ENCODE measurements at regions not wholly inside any gene's neighbourhood (a gene's known extent, or its start where the extent isn't known, plus 50 kb on each side); places are given as distances from the start of the nearest gene placed in this dataset.

- no peak for DNase-seq (ENCODE audit: low spot score, unreplicated experiment)
- Mint-ChIP-seq H3K9me3 (ENCODE audit: low read depth) (peaks cover 4% of the 10 kb centered on the region), H3K4me1 (ENCODE audit: low read depth) (peaks cover 7% of the 10 kb centered on the region), H3K36me3 (ENCODE audit: insufficient read depth) (peaks cover 1% of the 10 kb centered on the region), H3K4me3 (ENCODE audit: low read depth) (no peak overlapping the region), H3K27me3 (no peaks in the 10 kb centered on the region), H3K27ac (no peak overlapping the region)
- no peak for TF ChIP-seq CTCF (IDR thresholded peaks at IDR 0.05; ENCODE audit: unreplicated experiment)
These were observed 264.0 kb upstream of the CAMK1G start for GRCh38 chr1:209319549-209319948.

- H3K27me3 Mint-ChIP-seq = no peaks in the 10 kb centered on the region
- peaks cover 16% of the 10 kb centered on the region for H3K4me1 Mint-ChIP-seq (ENCODE audit: low read depth)
- no peak for DNase-seq (ENCODE audit: low spot score, unreplicated experiment)
- peaks cover 4% of the 10 kb centered on the region for H3K9me3 Mint-ChIP-seq (ENCODE audit: low read depth)
- no peak overlapping the region for H3K4me3 Mint-ChIP-seq (ENCODE audit: low read depth)
- H3K27ac Mint-ChIP-seq = no peak overlapping the region
- no peak for TF ChIP-seq CTCF (IDR thresholded peaks at IDR 0.05; ENCODE audit: unreplicated experiment)
- peaks cover 1% of the 10 kb centered on the region for H3K36me3 Mint-ChIP-seq (ENCODE audit: insufficient read depth)
These were observed 259.8 kb upstream of the CAMK1G start for GRCh38 chr1:209323743-209324142.

GRCh38 chr1:209324901-209325871 lies 258.3 kb upstream of the CAMK1G start:
- DNase-seq (ENCODE audit: low spot score, unreplicated experiment) = no peak
- peaks cover 3% of the 10 kb centered on the region for H3K27me3 Mint-ChIP-seq

GRCh38 chr1:209326076-209326475 lies 257.4 kb upstream of the CAMK1G start:
- no peak overlapping the region for H3K27ac Mint-ChIP-seq
- no peak for TF ChIP-seq CTCF (IDR thresholded peaks at IDR 0.05; ENCODE audit: unreplicated experiment)
- H3K27me3 Mint-ChIP-seq = peaks cover 4% of the 10 kb centered on the region
- H3K4me3 Mint-ChIP-seq (ENCODE audit: low read depth) = no peak overlapping the region
- peaks cover 16% of the 10 kb centered on the region for H3K4me1 Mint-ChIP-seq (ENCODE audit: low read depth)
- H3K9me3 Mint-ChIP-seq (ENCODE audit: low read depth) = peaks cover 4% of the 10 kb centered on the region
- H3K36me3 Mint-ChIP-seq (ENCODE audit: insufficient read depth) = no peaks in the 10 kb centered on the region
- DNase-seq (ENCODE audit: low spot score, unreplicated experiment) = no peak

More at GRCh38 chr1:209324901-209325871, 258.3 kb upstream of the CAMK1G start:
- Mint-ChIP-seq H3K9me3 (ENCODE audit: low read depth) (peaks cover 4% of the 10 kb centered on the region), H3K36me3 (ENCODE audit: insufficient read depth) (peaks cover 1% of the 10 kb centered on the region), H3K4me3 (ENCODE audit: low read depth) (no peak overlapping the region), H3K4me1 (ENCODE audit: low read depth) (peaks cover 16% of the 10 kb centered on the region), H3K27ac (no peak overlapping the region)
- TF ChIP-seq CTCF (IDR thresholded peaks at IDR 0.05; ENCODE audit: unreplicated experiment) = no peak

- Mint-ChIP-seq H3K36me3 (ENCODE audit: insufficient read depth) (no peaks in the 10 kb centered on the region), H3K27ac (no peak overlapping the region), H3K4me1 (ENCODE audit: low read depth) (peaks cover 16% of the 10 kb centered on the region), H3K4me3 (ENCODE audit: low read depth) (no peak overlapping the region), H3K27me3 (peaks cover 4% of the 10 kb centered on the region), H3K9me3 (ENCODE audit: low read depth) (peaks cover 1% of the 10 kb centered on the region)
- DNase-seq (ENCODE audit: low spot score, unreplicated experiment) = no peak
- no peak for TF ChIP-seq CTCF (IDR thresholded peaks at IDR 0.05; ENCODE audit: unreplicated experiment)
These were observed 256.7 kb upstream of the CAMK1G start for GRCh38 chr1:209326831-209327230.
